K562 (cell line): ENCODE measurements at regions not wholly inside any gene's neighbourhood (a gene's known extent, or its start where the extent isn't known, plus 50 kb on each side); places are given as distances from the start of the nearest gene placed in this dataset.

Experiments
- CUX1 ChIP-seq: fragments of 200-800 bp; sonication (Bioruptor generic); IDR thresholded peaks from 2 replicates; pipeline ENCODE4 v1.6.1; 2016; ENCODE audit warnings: missing genetic modification characterization, missing compliant biosample characterization
- CXXC5 ChIP-seq: fragments of 250-450 bp; sonication (Bioruptor Pico); IDR thresholded peaks from 2 replicates; pipeline ENCODE4 v1.8.0; 2022; ENCODE audit warnings: inconsistent platforms, mild to moderate bottlenecking, moderate library complexity
- FOS ChIP-seq: IDR thresholded peaks from 3 replicates; pipeline ENCODE4 v1.6.1; 2011; ENCODE audit not compliant: insufficient read length; ENCODE audit errors: extremely low read depth
- HMG20A ChIP-seq: fragments of 450-650 bp; formaldehyde crosslinking; conservative IDR thresholded peaks from 2 replicates; pipeline ENCODE4 v1.4.0; 2020; ENCODE audit warnings: mild to moderate bottlenecking, mixed read lengths
- HMG20B ChIP-seq: fragments of 250-450 bp; sonication (Bioruptor Pico); IDR thresholded peaks from 2 replicates; pipeline ENCODE4 v1.5.0; 2021; ENCODE audit warnings: mild to moderate bottlenecking
- L3MBTL2 ChIP-seq: fragments of 450-650 bp; IDR thresholded peaks from 2 replicates; pipeline ENCODE4 v1.6.1; 2016; ENCODE audit warnings: mild to moderate bottlenecking, moderate library complexity
- NELFE ChIP-seq: IDR thresholded peaks from 2 replicates; pipeline ENCODE4 v1.6.1; 2011; ENCODE audit warnings: mild to moderate bottlenecking; ENCODE audit not compliant: insufficient read depth, insufficient read length
- NR0B1 ChIP-seq: fragments of 450-650 bp; IDR thresholded peaks from one replicate; pipeline ENCODE4 v1.6.1; 2018; ENCODE audit warnings: mild to moderate bottlenecking, moderate library complexity; ENCODE audit not compliant: partially characterized antibody
- PHB2 ChIP-seq: fragments of 450-650 bp; IDR thresholded peaks from 2 replicates; pipeline ENCODE4 v1.6.1; 2017; ENCODE audit warnings: low read depth
- PKNOX1 ChIP-seq: fragments of 450-650 bp; IDR thresholded peaks from 2 replicates; pipeline ENCODE4 v1.6.1; 2016
- POLR2H ChIP-seq: IDR thresholded peaks from 2 replicates; pipeline ENCODE4 v1.6.1; 2016; ENCODE audit warnings: missing genetic modification characterization, low read depth, mild to moderate bottlenecking, control low read depth, missing compliant biosample characterization, moderate library complexity
- SMAD4 ChIP-seq: fragments of 250-450 bp; sonication (Bioruptor Pico); conservative IDR thresholded peaks from 2 replicates; pipeline ENCODE4 v1.8.0; 2021; ENCODE audit warnings: inconsistent platforms, mild to moderate bottlenecking, moderate library complexity
- SNAPC5 ChIP-seq: fragments of 250-450 bp; sonication (Bioruptor Pico); IDR thresholded peaks from 2 replicates; pipeline ENCODE4 v1.8.0; 2021; ENCODE audit warnings: moderate library complexity, mild to moderate bottlenecking, inconsistent platforms
- TEAD4 ChIP-seq, 2 experiments: sonication (generic) in 1 of 2; formaldehyde crosslinking in 1 of 2; IDR thresholded peaks; 2 replicates each; pipeline versions ENCODE4 v1.6.1 to v1.8.0; 2012 to 2022; ENCODE audit warnings: borderline replicate concordance in 1 of 2, inconsistent platforms in 1 of 2, low read length in 1 of 2, mild to moderate bottlenecking in 1 of 2, missing genetic modification reagents in 1 of 2
- ZBTB9 ChIP-seq: fragments of 450-650 bp; formaldehyde crosslinking; IDR thresholded peaks from 2 replicates; pipeline ENCODE4 v1.4.0; 2020; ENCODE audit warnings: mild to moderate bottlenecking, moderate library complexity
- ZNF143 ChIP-seq: sonication (generic); formaldehyde crosslinking; IDR thresholded peaks from 2 replicates; pipeline ENCODE4 v1.9.0; 2022; ENCODE audit warnings: mild to moderate bottlenecking, missing genetic modification reagents
- ZNF174 ChIP-seq: fragments of 250-450 bp; sonication (Bioruptor Pico); IDR thresholded peaks from 2 replicates; pipeline ENCODE4 v1.4.0; 2020; ENCODE audit warnings: mild to moderate bottlenecking
- ZNF232 ChIP-seq: sonication (generic); formaldehyde crosslinking; IDR thresholded peaks from 2 replicates; pipeline ENCODE4 v1.8.0; 2022; ENCODE audit warnings: mild to moderate bottlenecking, missing genetic modification reagents
- ZNF695 ChIP-seq: fragments of 450-650 bp; formaldehyde crosslinking; IDR thresholded peaks from 2 replicates; pipeline ENCODE4 v1.4.0; 2020; ENCODE audit warnings: mild to moderate bottlenecking, moderate library complexity

- TF ChIP-seq ZNF695 (CRISPR knock-in tag), result 0 out of 2 replicates have a peak, but pooled peaks have one; percentile 72
- no peak for TF ChIP-seq SNAPC5 (CRISPR knock-in tag)
- no peak for TF ChIP-seq CUX1 (CRISPR knock-in tag)
- no peak for TF ChIP-seq ZNF174 (CRISPR knock-in tag)
- TF ChIP-seq HMG20B (CRISPR knock-in tag), result no peak
- no peak for TF ChIP-seq TEAD4 (IDR thresholded peaks at IDR 0.05; ENCODE audit: low read length)
- no peak for TF ChIP-seq TEAD4 (CRISPR knock-in tag; IDR thresholded peaks at IDR 0.05; ENCODE audit: borderline replicate concordance)
- TF ChIP-seq HMG20A (CRISPR knock-in tag), result no peak
- TF ChIP-seq ZNF143, result no peak
- TF ChIP-seq PHB2, result no peak
- TF ChIP-seq CXXC5 (CRISPR knock-in tag), result peak; percentile 57
- TF ChIP-seq ZNF232 (CRISPR knock-in tag), result no peak
- no peak for TF ChIP-seq NR0B1
- TF ChIP-seq FOS, result peak; percentile 45
- TF ChIP-seq L3MBTL2, result peak; percentile 99
- peak; percentile 52; the same call in 1 of the 2 replicates for TF ChIP-seq PKNOX1
- TF ChIP-seq POLR2H (tag), result no peak
- TF ChIP-seq NELFE, result no peak
- no peak for TF ChIP-seq ZBTB9
- no peak for TF ChIP-seq SMAD4 (CRISPR knock-in tag)
Measured at GRCh38 chr5:139745800-139746690, 49.6 kb upstream of the PSD2 start (continued).
